Caco-2 (cell line): ENCODE measurements at regions not wholly inside any gene's neighbourhood (a gene's known extent, or its start where the extent isn't known, plus 50 kb on each side); places are given as distances from the start of the nearest gene placed in this dataset.
A peak's percentile ranks its signal among the peaks of the same experiment; 100 is the strongest.

Source experiments
- BruUV-seq: library from RNA; stranded (reverse); fragments of 400-500 nt; replicated peaks from 2 replicates; lab custom pipeline; 2021; lab: Mats Ljungman, UMichigan
- CTCF ChIA-PET: fragments of 300-600 bp; sonication (Branson Sonifier 250); formaldehyde crosslinking; loops from one replicate; lab custom pipeline; 2022; ENCODE audit warnings: antibody characterized with exemption; lab: Charles Lee
- POLR2A ChIA-PET: fragments of 300-600 bp; sonication (Branson Sonifier 250); formaldehyde crosslinking; loops from one replicate; lab custom pipeline; 2022; ENCODE audit warnings: antibody characterized with exemption; lab: Charles Lee
- DNase-seq, 2 experiments: peaks; one replicate each; pipeline versions ENCODE4 v3.0.0 to v3.0.0-alpha.2; 2020 to 2022
- H3K27me3 ChIP-seq: replicated peaks from 2 replicates; pipeline ENCODE4 v1.6.0; 2011; ENCODE audit warnings: low read length; ENCODE audit not compliant: control insufficient read depth, insufficient read depth
- H3K36me3 ChIP-seq: 2 replicates; pipeline ENCODE4 v1.5.1; 2011; ENCODE audit warnings: low read length; ENCODE audit not compliant: control insufficient read depth, insufficient read depth
- H3K4me1 ChIP-seq: fragments of 250-450 bp; sonication (Bioruptor Pico); 2 replicates; pipeline ENCODE4 v1.5.1; 2020; ENCODE audit warnings: mild to moderate bottlenecking
- H3K4me3 ChIP-seq: 2 replicates; pipeline ENCODE4 v1.5.1; 2011; ENCODE audit warnings: low read depth, mild to moderate bottlenecking, control low read depth, low read length
- H3K9me3 ChIP-seq: fragments of 250-450 bp; sonication (Bioruptor Pico); 2 replicates; pipeline ENCODE4 v1.5.1; 2020; ENCODE audit warnings: mild to moderate bottlenecking, moderate library complexity
- H3K27ac Mint-ChIP-seq: one replicate; pipeline ENCODE4 v1.8.0; 2022; ENCODE audit warnings: mixed read lengths; ENCODE audit not compliant: unreplicated experiment
- H3K27me3 Mint-ChIP-seq: one replicate; pipeline ENCODE4 v1.8.0; 2022; ENCODE audit warnings: mixed read lengths; ENCODE audit not compliant: insufficient read depth, unreplicated experiment
- H3K36me3 Mint-ChIP-seq: one replicate; pipeline ENCODE4 v1.8.0; 2022; ENCODE audit warnings: mild to moderate bottlenecking, mixed read lengths; ENCODE audit not compliant: insufficient read depth, unreplicated experiment
- H3K4me1 Mint-ChIP-seq: one replicate; pipeline ENCODE4 v1.8.0; 2022; ENCODE audit warnings: low read depth, mixed read lengths; ENCODE audit not compliant: unreplicated experiment
- H3K4me3 Mint-ChIP-seq: one replicate; pipeline ENCODE4 v1.8.0; 2022; ENCODE audit warnings: mild to moderate bottlenecking, moderate library complexity, mixed read lengths; ENCODE audit not compliant: unreplicated experiment
- H3K9me3 Mint-ChIP-seq: one replicate; pipeline ENCODE4 v1.8.0; 2022; ENCODE audit warnings: mixed read lengths; ENCODE audit not compliant: unreplicated experiment
- intact Hi-C: fragments of 100-400 bp; cut with micrococcal nuclease; formaldehyde crosslinking; loops from one replicate; pipeline ENCODE4 v1.10.0; 2022; ENCODE audit not compliant: unreplicated experiment
- TF ChIP-seq, protein P1 (sequence below), 2 experiments: fragments of 200-600 bp in 1 of 2; IDR thresholded peaks; 1 replicate in 1 of 2; 2 replicates in 1 of 2; pipeline versions ENCODE4 v1.5.1 to v1.8.0; 2011 to 2022; ENCODE audit warnings: antibody characterized with exemption in 1 of 2, control low read depth in 1 of 2, inconsistent platforms in 1 of 2, low read depth in 1 of 2, low read length in 1 of 2, mild to moderate bottlenecking in 1 of 2, moderate library complexity in 1 of 2; ENCODE audit not compliant: insufficient read depth in 1 of 2, severe bottlenecking in 1 of 2, unreplicated experiment in 1 of 2

DNA sequence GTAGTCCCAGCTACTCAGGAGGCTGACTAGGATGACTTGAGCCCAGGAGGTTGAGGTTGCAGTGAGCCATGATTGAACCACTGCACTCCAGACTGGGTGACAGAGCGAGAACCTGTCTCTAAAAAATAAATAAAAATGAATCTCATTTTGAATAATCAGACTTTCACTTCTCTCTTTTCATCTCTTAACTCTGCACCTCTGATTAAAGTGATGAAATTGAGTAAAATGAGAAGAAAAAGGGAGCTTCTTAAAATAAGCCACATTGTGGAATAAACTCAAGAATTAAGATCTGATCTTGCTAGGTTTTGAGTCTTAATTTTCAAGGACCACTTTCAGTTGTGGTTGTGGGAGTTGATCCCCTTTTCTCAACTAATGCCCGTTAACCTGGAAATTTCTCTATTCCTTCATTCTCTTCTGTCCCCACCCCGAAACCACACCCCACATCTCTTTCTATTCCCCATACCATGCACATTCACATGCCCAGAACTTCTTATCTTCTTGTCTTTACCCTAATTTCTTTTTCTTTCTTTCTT is 70.9 kb upstream of the ETV6 start:
- CTCF ChIA-PET: no interaction called here
- H3K27me3 Mint-ChIP-seq: peaks cover 15% of the 10 kb centered on the region
- POLR2A ChIA-PET: no interaction called here
- H3K4me1 Mint-ChIP-seq: no peaks in the 10 kb centered on the region
- H3K36me3 Mint-ChIP-seq: no peaks in the 10 kb centered on the region
- H3K9me3 Mint-ChIP-seq: peaks cover 15% of the 10 kb centered on the region
- H3K36me3 ChIP-seq: no peaks in the 10 kb centered on the region
- H3K27ac Mint-ChIP-seq: no peak overlapping the region
- H3K27me3 ChIP-seq: no peaks in the 10 kb centered on the region
- no peak for DNase-seq
- intact Hi-C loops: no loop called here
- peaks cover 7% of the 10 kb centered on the region for H3K9me3 ChIP-seq
- no TSS peak for BruUV-seq
- H3K4me3 Mint-ChIP-seq: no peak overlapping the region
- no peaks in the 10 kb centered on the region for H3K4me1 ChIP-seq
- TF ChIP-seq, protein P1, sequence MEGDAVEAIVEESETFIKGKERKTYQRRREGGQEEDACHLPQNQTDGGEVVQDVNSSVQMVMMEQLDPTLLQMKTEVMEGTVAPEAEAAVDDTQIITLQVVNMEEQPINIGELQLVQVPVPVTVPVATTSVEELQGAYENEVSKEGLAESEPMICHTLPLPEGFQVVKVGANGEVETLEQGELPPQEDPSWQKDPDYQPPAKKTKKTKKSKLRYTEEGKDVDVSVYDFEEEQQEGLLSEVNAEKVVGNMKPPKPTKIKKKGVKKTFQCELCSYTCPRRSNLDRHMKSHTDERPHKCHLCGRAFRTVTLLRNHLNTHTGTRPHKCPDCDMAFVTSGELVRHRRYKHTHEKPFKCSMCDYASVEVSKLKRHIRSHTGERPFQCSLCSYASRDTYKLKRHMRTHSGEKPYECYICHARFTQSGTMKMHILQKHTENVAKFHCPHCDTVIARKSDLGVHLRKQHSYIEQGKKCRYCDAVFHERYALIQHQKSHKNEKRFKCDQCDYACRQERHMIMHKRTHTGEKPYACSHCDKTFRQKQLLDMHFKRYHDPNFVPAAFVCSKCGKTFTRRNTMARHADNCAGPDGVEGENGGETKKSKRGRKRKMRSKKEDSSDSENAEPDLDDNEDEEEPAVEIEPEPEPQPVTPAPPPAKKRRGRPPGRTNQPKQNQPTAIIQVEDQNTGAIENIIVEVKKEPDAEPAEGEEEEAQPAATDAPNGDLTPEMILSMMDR (IDR thresholded peaks at IDR 0.05; ENCODE audit: insufficient read depth in 1 of 2, low read depth in 1 of 2, low read length in 1 of 2, severe bottlenecking in 1 of 2, unreplicated experiment in 1 of 2): no peak
- no peak overlapping the region for H3K4me3 ChIP-seq

DNA sequence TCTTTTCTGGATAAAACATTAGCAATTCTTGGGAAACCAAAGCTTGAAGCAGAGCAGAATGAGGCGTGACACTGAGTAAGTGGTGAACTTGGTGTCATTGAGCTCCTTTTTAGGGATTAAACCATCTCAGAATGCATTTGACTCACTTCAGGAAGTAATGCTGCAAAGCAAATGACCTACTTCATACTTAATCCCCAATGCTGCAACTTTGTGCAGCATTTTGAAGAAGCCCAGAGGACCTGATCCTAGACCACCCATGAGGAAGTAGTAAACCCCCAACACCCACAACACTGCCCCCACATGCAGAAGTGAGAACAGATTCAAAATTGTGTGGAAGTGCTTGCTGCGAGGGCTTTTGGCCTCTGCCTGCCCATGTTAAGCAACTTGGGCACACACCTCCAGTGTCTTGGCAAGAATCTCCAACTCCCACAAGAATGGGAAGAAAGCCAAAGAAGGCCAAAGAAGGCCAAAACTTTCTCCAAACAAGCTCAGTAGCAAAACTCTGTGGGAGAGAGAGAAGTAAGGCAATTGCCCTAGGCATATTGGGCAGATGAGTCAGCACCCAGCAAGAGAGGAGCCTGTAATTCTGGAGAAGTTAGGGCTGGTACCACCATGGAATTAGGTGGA is 69.2 kb upstream of the ETV6 start:
- Mint-ChIP-seq H3K36me3 (no peaks in the 10 kb centered on the region), H3K9me3 (peaks cover 3% of the 10 kb centered on the region), H3K27me3 (peaks cover 12% of the 10 kb centered on the region), H3K4me3 (no peak overlapping the region), H3K4me1 (no peaks in the 10 kb centered on the region), H3K27ac (no peak overlapping the region)
- DNase-seq: no peak
- TF ChIP-seq, protein P1 (IDR thresholded peaks at IDR 0.05; ENCODE audit: insufficient read depth in 1 of 2, low read depth in 1 of 2, low read length in 1 of 2, severe bottlenecking in 1 of 2, unreplicated experiment in 1 of 2): no peak
- POLR2A ChIA-PET: no interaction called here
- CTCF ChIA-PET: interaction anchor here (0.5 to 1.6 kb wide), 4 partner anchors 22 to 779 kb away, joined by 3 to 15 read pairs (median 4); no protein-coding TSS in a partner anchor
- H3K9me3 ChIP-seq: no peaks in the 10 kb centered on the region
- H3K36me3 ChIP-seq: no peaks in the 10 kb centered on the region
- H3K4me1 ChIP-seq: no peaks in the 10 kb centered on the region
- no peaks in the 10 kb centered on the region for H3K27me3 ChIP-seq
- no peak overlapping the region for H3K4me3 ChIP-seq
- no TSS peak for BruUV-seq
- intact Hi-C loops: loop anchor here (2.0 to 10.0 kb wide), 5 partner anchors 69 to 1125 kb away; partner anchors contain the start of gene ETV6

DNA sequence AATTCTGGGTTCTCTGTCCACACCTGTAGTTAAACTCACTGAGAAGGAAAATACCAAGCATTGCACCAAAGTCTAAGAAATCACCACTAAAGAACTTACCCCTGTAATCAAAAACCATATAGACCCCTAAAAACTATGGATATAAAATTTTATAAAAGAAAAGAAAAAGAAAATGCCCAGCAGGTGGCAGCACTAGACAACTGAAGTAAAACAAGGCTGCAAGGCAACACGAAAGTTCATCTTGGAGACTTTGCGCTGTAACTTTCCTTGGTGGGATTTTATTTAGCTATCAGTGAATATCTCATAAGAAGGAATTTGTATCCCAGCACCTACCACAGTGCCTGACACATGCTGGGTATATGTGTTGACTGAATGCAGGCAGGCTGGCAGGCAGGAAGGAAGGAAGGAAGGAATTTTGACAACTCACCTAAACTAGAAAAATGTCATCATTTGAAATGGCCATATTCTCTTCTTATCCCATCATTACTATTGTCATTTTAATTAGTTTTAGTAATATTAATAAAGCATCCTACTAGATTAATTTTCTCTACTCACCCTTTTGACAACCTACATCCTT is 68.2 kb upstream of the ETV6 start:
- DNase-seq: peak; percentile 59 to 76
- CTCF ChIA-PET: interaction anchor here (0.5 to 2.8 kb wide), 5 partner anchors 9 to 451 kb away, joined by 3 to 45 read pairs (median 7); no protein-coding TSS in a partner anchor
- Mint-ChIP-seq H3K27me3 (peaks cover 12% of the 10 kb centered on the region), H3K36me3 (no peaks in the 10 kb centered on the region), H3K27ac (no peak overlapping the region), H3K4me3 (no peak overlapping the region), H3K4me1 (no peaks in the 10 kb centered on the region), H3K9me3 (no peaks in the 10 kb centered on the region)
- H3K36me3 ChIP-seq: no peaks in the 10 kb centered on the region
- POLR2A ChIA-PET: no interaction called here
- H3K4me1 ChIP-seq: no peaks in the 10 kb centered on the region
- no peaks in the 10 kb centered on the region for H3K27me3 ChIP-seq
- no peak overlapping the region for H3K4me3 ChIP-seq
- no peaks in the 10 kb centered on the region for H3K9me3 ChIP-seq
- intact Hi-C loops: loop anchor here (1.0 to 10.0 kb wide), 7 partner anchors 42 to 1124 kb away; partner anchors contain the start of gene ETV6
- BruUV-seq: no TSS peak
- TF ChIP-seq, protein P1 (IDR thresholded peaks at IDR 0.05; ENCODE audit: insufficient read depth in 1 of 2, low read depth in 1 of 2, low read length in 1 of 2, severe bottlenecking in 1 of 2, unreplicated experiment in 1 of 2): peak; percentile 66 to 94
